ENCODE measurements at regions not wholly inside any gene's neighbourhood (a gene's known extent, or its start where the extent isn't known, plus 50 kb on each side); places are given as distances from the start of the nearest gene placed in this dataset.

GRCh38 chr6:106886922-106887797 is 87.4 kb downstream of the CD24 start:
- no peak overlapping the region for H2AFZ ChIP-seq (ENCODE audit: low read length)

DNA sequence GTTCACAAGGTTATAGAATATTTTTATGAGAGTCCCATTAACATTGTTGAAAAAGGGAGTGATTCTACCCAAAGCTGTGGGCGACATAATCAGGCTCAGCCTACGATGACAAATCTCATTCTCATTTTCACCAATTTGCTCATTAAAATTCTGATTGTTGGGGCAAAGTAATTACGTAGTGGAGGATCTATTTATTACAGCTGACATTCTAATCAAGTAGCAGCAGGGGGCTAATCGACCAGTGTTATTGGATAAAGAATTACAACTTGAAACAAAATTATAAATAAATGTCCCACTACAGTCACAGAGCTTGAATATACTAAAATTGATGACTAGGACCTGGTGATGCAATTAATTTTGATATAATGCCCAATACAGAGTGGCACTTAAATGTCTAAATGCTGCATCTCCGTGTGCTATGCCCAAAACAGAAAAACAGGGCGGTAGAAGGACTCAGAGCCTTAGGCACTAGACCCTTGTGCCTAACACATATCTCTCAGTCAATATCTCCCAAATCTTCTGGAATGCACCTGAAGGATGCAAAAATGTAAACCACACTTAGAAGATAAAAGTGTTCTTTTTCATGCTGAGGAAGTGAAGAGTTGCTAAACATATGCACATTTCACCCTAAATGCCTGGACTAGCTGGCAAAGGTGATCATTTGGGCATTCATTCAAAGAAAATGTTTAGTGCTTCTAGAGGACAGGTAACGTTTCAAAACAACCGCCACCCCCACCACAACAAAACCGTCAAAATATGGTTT is 88.3 kb downstream of the CD24 start:
- Histone ChIP-seq H4K20me1 (ENCODE audit: control insufficient read depth, extremely low read depth, insufficient read depth, low read length) (no peaks in the 10 kb centered on the region), H3K9me3 (ENCODE audit: control insufficient read depth, insufficient read depth, low read depth, low read length) (no peaks in the 10 kb centered on the region), H3K4me2 (ENCODE audit: extremely low read depth, insufficient read depth, low read length) (no peak overlapping the region), H3K4me1 (ENCODE audit: control insufficient read depth, extremely low read depth, insufficient read depth, low read length) (no peaks in the 10 kb centered on the region), H3K9ac (ENCODE audit: insufficient read depth, low read length) (no peak overlapping the region), H2AFZ (ENCODE audit: low read length) (no peak overlapping the region), H3K36me3 (ENCODE audit: control insufficient read depth, insufficient read depth, low read length) (no peaks in the 10 kb centered on the region), H3K79me2 (ENCODE audit: control insufficient read depth, insufficient read depth, low read length) (no peaks in the 10 kb centered on the region), H3K27me3 (ENCODE audit: control insufficient read depth, insufficient read depth, low read length) (no peaks in the 10 kb centered on the region), H3K4me3 (replicated peaks in 1 of 4; ENCODE audit: control extremely low read depth in 1 of 4, insufficient read depth in 1 of 4, low read depth in 3 of 4, low read length in 4 of 4) (no peak overlapping the region), H3K27ac (ENCODE audit: insufficient read depth, low read length) (no peak overlapping the region)
- no peak for TF ChIP-seq EZH2 (IDR thresholded peaks at IDR 0.05; ENCODE audit: low read length, missing control alignments)
- no peak for DNase-seq (ENCODE audit: low read depth in 2 of 2)

More at GRCh38 chr6:106886922-106887797, 87.4 kb downstream of the CD24 start:
- Histone ChIP-seq H3K9me3 (ENCODE audit: control insufficient read depth, insufficient read depth, low read depth, low read length) (no peaks in the 10 kb centered on the region), H3K27me3 (ENCODE audit: control insufficient read depth, insufficient read depth, low read length) (no peaks in the 10 kb centered on the region), H3K4me1 (ENCODE audit: control insufficient read depth, extremely low read depth, insufficient read depth, low read length) (no peaks in the 10 kb centered on the region), H3K4me3 (replicated peaks in 1 of 4; ENCODE audit: control extremely low read depth in 1 of 4, insufficient read depth in 1 of 4, low read depth in 3 of 4, low read length in 4 of 4) (no peak overlapping the region), H3K79me2 (ENCODE audit: control insufficient read depth, insufficient read depth, low read length) (no peaks in the 10 kb centered on the region), H3K27ac (ENCODE audit: insufficient read depth, low read length) (no peak overlapping the region), H3K36me3 (ENCODE audit: control insufficient read depth, insufficient read depth, low read length) (no peaks in the 10 kb centered on the region), H3K4me2 (ENCODE audit: extremely low read depth, insufficient read depth, low read length) (no peak overlapping the region), H3K9ac (ENCODE audit: insufficient read depth, low read length) (no peak overlapping the region), H4K20me1 (ENCODE audit: control insufficient read depth, extremely low read depth, insufficient read depth, low read length) (no peaks in the 10 kb centered on the region)
- DNase-seq (ENCODE audit: low read depth in 2 of 2), result no peak
- TF ChIP-seq CTCF (conservative IDR thresholded peaks at IDR 0.05 in 1 of 2, IDR thresholded peaks at IDR 0.05 in 1 of 2; ENCODE audit: low read depth in 1 of 2, low read length in 2 of 2) (no peak), EZH2 (IDR thresholded peaks at IDR 0.05; ENCODE audit: low read length, missing control alignments) (no peak)

GRCh38 chr6:106885679-106886078 is 88.8 kb downstream of the CD24 start:
- H3K36me3 ChIP-seq (ENCODE audit: control insufficient read depth, insufficient read depth, low read length), result no peaks in the 10 kb centered on the region
- no peaks in the 10 kb centered on the region for H3K79me2 ChIP-seq (ENCODE audit: control insufficient read depth, insufficient read depth, low read length)
- H3K9ac ChIP-seq (ENCODE audit: insufficient read depth, low read length), result no peak overlapping the region
- TF ChIP-seq EZH2 (IDR thresholded peaks at IDR 0.05; ENCODE audit: low read length, missing control alignments) (no peak), CTCF (conservative IDR thresholded peaks at IDR 0.05 in 1 of 2, IDR thresholded peaks at IDR 0.05 in 1 of 2; ENCODE audit: low read depth in 1 of 2, low read length in 2 of 2) (no peak)
- no peak for DNase-seq (ENCODE audit: low read depth in 2 of 2)
- H3K27me3 ChIP-seq (ENCODE audit: control insufficient read depth, insufficient read depth, low read length), result no peaks in the 10 kb centered on the region
- H3K4me1 ChIP-seq (ENCODE audit: control insufficient read depth, extremely low read depth, insufficient read depth, low read length), result no peaks in the 10 kb centered on the region
- no peaks in the 10 kb centered on the region for H3K9me3 ChIP-seq (ENCODE audit: control insufficient read depth, insufficient read depth, low read depth, low read length)
- no peak overlapping the region for H2AFZ ChIP-seq (ENCODE audit: low read length)
- no peak overlapping the region for H3K4me2 ChIP-seq (ENCODE audit: extremely low read depth, insufficient read depth, low read length)
- H4K20me1 ChIP-seq (ENCODE audit: control insufficient read depth, extremely low read depth, insufficient read depth, low read length), result no peaks in the 10 kb centered on the region
- no peak overlapping the region for H3K27ac ChIP-seq (ENCODE audit: insufficient read depth, low read length)
- no peak overlapping the region for H3K4me3 ChIP-seq (replicated peaks in 1 of 4; ENCODE audit: control extremely low read depth in 1 of 4, insufficient read depth in 1 of 4, low read depth in 3 of 4, low read length in 4 of 4)
